ENCODE measurements at regions not wholly inside any gene's neighbourhood (a gene's known extent, or its start where the extent isn't known, plus 50 kb on each side); places are given as distances from the start of the nearest gene placed in this dataset.

- Histone ChIP-seq H3K79me2 (ENCODE audit: control insufficient read depth, insufficient read depth, low read length, poor library complexity) (no peaks in the 10 kb centered on the region), H3K4ac (ENCODE audit: low read depth, low read length) (no peak overlapping the region), H2BK12ac (ENCODE audit: low read length) (no peak overlapping the region), H3K4me3 (ENCODE audit: low read depth, low read length) (no peak overlapping the region), H3K9ac (ENCODE audit: low read length) (no peak overlapping the region), H4K91ac (ENCODE audit: low read depth, low read length) (no peak overlapping the region), H3K27ac (ENCODE audit: low read depth, low read length) (no peak overlapping the region), H2BK120ac (ENCODE audit: insufficient read depth, low read length, poor library complexity) (no peak overlapping the region), H2BK5ac (ENCODE audit: low read depth, low read length, poor library complexity) (no peak overlapping the region), H3K36me3 (ENCODE audit: control insufficient read depth in 1 of 2, insufficient read depth in 2 of 2, low read length in 2 of 2) (no peaks in the 10 kb centered on the region), H2AFZ (ENCODE audit: insufficient read depth, low read length, poor library complexity) (no peak overlapping the region), H3K14ac (ENCODE audit: low read length) (no peak overlapping the region), H3K18ac (ENCODE audit: low read length) (no peak overlapping the region), H3K9me3 (ENCODE audit: insufficient read depth, low read depth, low read length) (no peaks in the 10 kb centered on the region), H3K4me1 (ENCODE audit: control insufficient read depth in 1 of 2, insufficient read depth in 2 of 2, low read length in 2 of 2) (peaks cover 0 to 4% of the 10 kb centered on the region in 2 experiments), H3K27me3 (ENCODE audit: insufficient read depth, low read length) (no peaks in the 10 kb centered on the region), H4K12ac (ENCODE audit: low read depth, low read length) (no peak overlapping the region), H3K23ac (ENCODE audit: low read length) (no peak overlapping the region), H3K4me2 (ENCODE audit: low read length) (no peak overlapping the region), H2AK5ac (ENCODE audit: low read length) (no peak overlapping the region), H3K79me1 (ENCODE audit: low read length) (no peaks in the 10 kb centered on the region), H4K8ac (ENCODE audit: low read depth, low read length) (no peak overlapping the region)
- DNase-seq = no peak
- WGBS (ENCODE audit: extremely low coverage, insufficient coverage, insufficient read length) = no CpG with 5 or more reads among the region's 2 CpGs
Observed at GRCh38 chr6:51099201-51099600, 280.5 kb downstream of the TFAP2B start.

DNA sequence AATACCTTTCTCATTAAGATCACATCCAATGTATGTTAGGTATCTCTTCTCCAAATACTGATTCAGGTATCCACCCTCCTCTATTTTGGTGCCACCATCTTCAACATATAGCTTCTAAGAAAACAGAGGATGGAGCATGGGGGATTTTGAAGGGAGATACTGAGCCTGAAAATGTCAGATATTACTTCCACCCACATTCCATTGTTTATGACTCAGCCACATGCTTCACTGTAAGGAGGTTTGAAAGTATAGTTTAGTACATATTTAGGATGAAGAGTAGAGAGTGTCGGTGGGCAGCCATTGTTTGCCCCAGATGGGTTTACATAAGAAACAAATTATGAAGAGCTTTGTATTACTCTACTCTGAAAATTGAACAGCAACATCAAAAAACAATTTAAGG is 286.7 kb downstream of the TFAP2B start:
- no peak overlapping the region for H2BK5ac ChIP-seq (ENCODE audit: low read depth, low read length, poor library complexity)
- H3K18ac ChIP-seq (ENCODE audit: low read length) = no peak overlapping the region
- H2BK12ac ChIP-seq (ENCODE audit: low read length) = no peak overlapping the region
- H2AK5ac ChIP-seq (ENCODE audit: low read length) = no peak overlapping the region
- H3K27me3 ChIP-seq (ENCODE audit: insufficient read depth, low read length) = no peaks in the 10 kb centered on the region
- no peaks in the 10 kb centered on the region for H3K9me3 ChIP-seq (ENCODE audit: insufficient read depth, low read depth, low read length)
- H3K4ac ChIP-seq (ENCODE audit: low read depth, low read length) = no peak overlapping the region
- H3K4me3 ChIP-seq (ENCODE audit: low read depth, low read length) = no peak overlapping the region
- no peak overlapping the region for H3K9ac ChIP-seq (ENCODE audit: low read length)
- H3K14ac ChIP-seq (ENCODE audit: low read length) = no peak overlapping the region
- H4K91ac ChIP-seq (ENCODE audit: low read depth, low read length) = no peak overlapping the region
- H3K4me2 ChIP-seq (ENCODE audit: low read length) = no peak overlapping the region
- H3K79me1 ChIP-seq (ENCODE audit: low read length) = no peaks in the 10 kb centered on the region
- no peak overlapping the region for H2AFZ ChIP-seq (ENCODE audit: insufficient read depth, low read length, poor library complexity)
- H3K36me3 ChIP-seq (ENCODE audit: control insufficient read depth in 1 of 2, insufficient read depth in 2 of 2, low read length in 2 of 2) = no peaks in the 10 kb centered on the region
- H2BK120ac ChIP-seq (ENCODE audit: insufficient read depth, low read length, poor library complexity) = no peak overlapping the region
- no peak overlapping the region for H4K12ac ChIP-seq (ENCODE audit: low read depth, low read length)
- no peak for DNase-seq
- H3K4me1 ChIP-seq (ENCODE audit: control insufficient read depth in 1 of 2, insufficient read depth in 2 of 2, low read length in 2 of 2) = no peaks in the 10 kb centered on the region
- no peaks in the 10 kb centered on the region for H3K79me2 ChIP-seq (ENCODE audit: control insufficient read depth, insufficient read depth, low read length, poor library complexity)
- no CpG with 5 or more reads among the region's 1 CpG for WGBS (ENCODE audit: extremely low coverage, insufficient coverage, insufficient read length)
- no peak overlapping the region for H4K8ac ChIP-seq (ENCODE audit: low read depth, low read length)
- no peak overlapping the region for H3K23ac ChIP-seq (ENCODE audit: low read length)
- no peak overlapping the region for H3K27ac ChIP-seq (ENCODE audit: low read depth, low read length)

GRCh38 chr6:51107769-51108203 is 289.1 kb downstream of the TFAP2B start:
- H3K4me2 ChIP-seq (ENCODE audit: low read length) = no peak overlapping the region

DNA sequence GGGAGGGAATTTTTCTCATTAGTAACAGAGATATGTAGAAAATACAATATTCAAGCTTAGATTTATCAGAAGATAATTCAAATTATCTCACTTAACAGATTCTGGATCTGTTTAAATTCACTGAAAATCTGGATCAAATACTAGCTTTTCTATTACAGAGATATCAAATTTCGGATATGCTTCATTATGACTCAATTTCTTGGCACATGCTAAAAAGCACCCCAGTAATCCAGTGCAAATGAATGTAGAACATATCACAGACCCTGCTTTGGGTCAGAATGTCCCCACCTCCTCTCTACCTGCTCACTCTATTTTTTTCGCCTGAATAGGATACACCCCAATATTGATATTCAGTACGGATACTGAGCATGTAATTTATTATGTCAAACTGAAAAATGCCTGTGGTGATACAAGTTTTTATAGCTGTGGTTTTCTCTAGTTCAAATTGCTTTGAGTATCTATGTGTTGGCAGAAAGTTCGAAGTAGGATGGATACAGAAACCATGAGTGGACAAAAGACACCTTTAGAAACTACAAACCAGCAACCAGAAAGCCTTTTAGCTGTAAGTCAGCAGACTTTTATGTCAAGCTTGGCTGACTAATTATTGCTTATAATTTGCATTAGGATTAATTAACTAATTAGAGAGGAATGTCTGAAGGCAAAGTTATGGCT is 290.0 kb downstream of the TFAP2B start:
- Histone ChIP-seq H3K4me1 (ENCODE audit: control insufficient read depth in 1 of 2, insufficient read depth in 2 of 2, low read length in 2 of 2) (no peaks in the 10 kb centered on the region), H3K27me3 (ENCODE audit: insufficient read depth, low read length) (no peaks in the 10 kb centered on the region), H3K27ac (ENCODE audit: low read depth, low read length) (no peak overlapping the region), H3K23ac (ENCODE audit: low read length) (no peak overlapping the region), H3K79me1 (ENCODE audit: low read length) (no peaks in the 10 kb centered on the region), H3K4ac (ENCODE audit: low read depth, low read length) (no peak overlapping the region), H2BK120ac (ENCODE audit: insufficient read depth, low read length, poor library complexity) (no peak overlapping the region), H4K8ac (ENCODE audit: low read depth, low read length) (no peak overlapping the region), H3K14ac (ENCODE audit: low read length) (no peak overlapping the region), H3K9ac (ENCODE audit: low read length) (no peak overlapping the region), H4K91ac (ENCODE audit: low read depth, low read length) (no peak overlapping the region), H3K36me3 (ENCODE audit: control insufficient read depth in 1 of 2, insufficient read depth in 2 of 2, low read length in 2 of 2) (no peaks in the 10 kb centered on the region), H3K4me3 (ENCODE audit: low read depth, low read length) (no peak overlapping the region), H3K4me2 (ENCODE audit: low read length) (no peak overlapping the region), H2BK12ac (ENCODE audit: low read length) (no peak overlapping the region), H2AFZ (ENCODE audit: insufficient read depth, low read length, poor library complexity) (no peak overlapping the region), H4K12ac (ENCODE audit: low read depth, low read length) (no peak overlapping the region), H3K18ac (ENCODE audit: low read length) (no peak overlapping the region), H3K79me2 (ENCODE audit: control insufficient read depth, insufficient read depth, low read length, poor library complexity) (no peaks in the 10 kb centered on the region), H3K9me3 (ENCODE audit: insufficient read depth, low read depth, low read length) (no peaks in the 10 kb centered on the region), H2BK5ac (ENCODE audit: low read depth, low read length, poor library complexity) (no peak overlapping the region), H2AK5ac (ENCODE audit: low read length) (no peak overlapping the region)
- no CpG with 5 or more reads among the region's 4 CpGs for WGBS (ENCODE audit: extremely low coverage, insufficient coverage, insufficient read length)
- no peak for DNase-seq

More at GRCh38 chr6:51107769-51108203, 289.1 kb downstream of the TFAP2B start:
- Histone ChIP-seq H4K91ac (ENCODE audit: low read depth, low read length) (no peak overlapping the region), H3K36me3 (ENCODE audit: control insufficient read depth in 1 of 2, insufficient read depth in 2 of 2, low read length in 2 of 2) (no peaks in the 10 kb centered on the region), H3K4ac (ENCODE audit: low read depth, low read length) (no peak overlapping the region), H3K23ac (ENCODE audit: low read length) (no peak overlapping the region), H3K9me3 (ENCODE audit: insufficient read depth, low read depth, low read length) (no peaks in the 10 kb centered on the region), H3K14ac (ENCODE audit: low read length) (no peak overlapping the region), H2BK12ac (ENCODE audit: low read length) (no peak overlapping the region), H3K9ac (ENCODE audit: low read length) (no peak overlapping the region), H4K12ac (ENCODE audit: low read depth, low read length) (no peak overlapping the region), H3K79me2 (ENCODE audit: control insufficient read depth, insufficient read depth, low read length, poor library complexity) (no peaks in the 10 kb centered on the region), H3K4me1 (ENCODE audit: control insufficient read depth in 1 of 2, insufficient read depth in 2 of 2, low read length in 2 of 2) (no peaks in the 10 kb centered on the region), H2BK5ac (ENCODE audit: low read depth, low read length, poor library complexity) (no peak overlapping the region), H3K4me3 (ENCODE audit: low read depth, low read length) (no peak overlapping the region), H4K8ac (ENCODE audit: low read depth, low read length) (no peak overlapping the region), H2AFZ (ENCODE audit: insufficient read depth, low read length, poor library complexity) (no peak overlapping the region), H3K27ac (ENCODE audit: low read depth, low read length) (no peak overlapping the region), H2BK120ac (ENCODE audit: insufficient read depth, low read length, poor library complexity) (no peak overlapping the region), H3K79me1 (ENCODE audit: low read length) (no peaks in the 10 kb centered on the region), H3K27me3 (ENCODE audit: insufficient read depth, low read length) (no peaks in the 10 kb centered on the region), H3K18ac (ENCODE audit: low read length) (no peak overlapping the region), H2AK5ac (ENCODE audit: low read length) (no peak overlapping the region)
- no peak for DNase-seq
- WGBS (ENCODE audit: extremely low coverage, insufficient coverage, insufficient read length) = no CpG with 5 or more reads among the region's 2 CpGs

All from trophoblast cell (in vitro differentiated cells and primary cell).